RPMI8226 (cell line): ENCODE measurements at regions not wholly inside any gene's neighbourhood (a gene's known extent, or its start where the extent isn't known, plus 50 kb on each side); places are given as distances from the start of the nearest gene placed in this dataset.

Source experiments
- DNase-seq: peaks from one replicate; pipeline ENCODE4 v3.0.0-alpha.2; 2015

- no peak for DNase-seq
These were observed 85.8 kb upstream of the WSCD2 start for GRCh38 chr12:108043286-108043685.

GRCh38 chr12:108043750-108044533 is 85.1 kb upstream of the WSCD2 start:
- DNase-seq, result no peak

GRCh38 chr12:108046135-108046534 is 83.0 kb upstream of the WSCD2 start:
- DNase-seq, result no peak

- peak; percentile 7 for DNase-seq
These were observed 82.4 kb upstream of the WSCD2 start for GRCh38 chr12:108046650-108047049.

- no peak for DNase-seq
These were observed 82.0 kb upstream of the WSCD2 start for GRCh38 chr12:108047071-108047550.

GRCh38 chr12:108048686-108049085 is 80.4 kb upstream of the WSCD2 start:
- no peak for DNase-seq

- DNase-seq, result no peak
These were observed 78.4 kb upstream of the WSCD2 start for GRCh38 chr12:108050696-108051095.

GRCh38 chr12:108052260-108052659 is 76.8 kb upstream of the WSCD2 start:
- no peak for DNase-seq

- no peak for DNase-seq
These were observed 75.6 kb upstream of the WSCD2 start for GRCh38 chr12:108053512-108053911.

- DNase-seq, result no peak
These were observed 74.6 kb upstream of the WSCD2 start for GRCh38 chr12:108054496-108054895.

- no peak for DNase-seq
These were observed 73.9 kb upstream of the WSCD2 start for GRCh38 chr12:108055141-108055540.

GRCh38 chr12:108060067-108060466 is 69.0 kb upstream of the WSCD2 start:
- DNase-seq, result no peak

- no peak for DNase-seq
These were observed 68.2 kb upstream of the WSCD2 start for GRCh38 chr12:108060903-108061302.

- DNase-seq, result peak; percentile 35
These were observed 65.9 kb upstream of the WSCD2 start for GRCh38 chr12:108063192-108063591.

GRCh38 chr12:108065069-108065468 is 64.0 kb upstream of the WSCD2 start:
- DNase-seq, result no peak

- no peak for DNase-seq
These were observed 62.2 kb upstream of the WSCD2 start for GRCh38 chr12:108066583-108067577.

- DNase-seq, result no peak
These were observed 59.4 kb upstream of the WSCD2 start for GRCh38 chr12:108069651-108070165.

- DNase-seq, result no peak
These were observed 53.5 kb upstream of the WSCD2 start for GRCh38 chr12:108075561-108075960.

GRCh38 chr12:108076556-108076955 is 52.5 kb upstream of the WSCD2 start:
- DNase-seq, result no peak

- DNase-seq, result no peak
These were observed 50.7 kb upstream of the WSCD2 start for GRCh38 chr12:108078428-108078827.
